ENCODE measurements at regions not wholly inside any gene's neighbourhood (a gene's known extent, or its start where the extent isn't known, plus 50 kb on each side); places are given as distances from the start of the nearest gene placed in this dataset.

GRCh38 chr17:79216826-79217225, 142.2 kb downstream of the ENGASE start:
- peaks cover 8% of the 10 kb centered on the region for H3K36me3 Mint-ChIP-seq (ENCODE audit: low read depth)
- no peak overlapping the region for H3K4me3 Mint-ChIP-seq
- DNase-seq (no peak), ATAC-seq (no peak)
- H3K27ac Mint-ChIP-seq, result no peak overlapping the region
- peaks cover 73% of the 10 kb centered on the region for H3K27me3 Mint-ChIP-seq
- H3K9me3 ChIP-seq (ENCODE audit: control insufficient read depth, low read length, poor library complexity, severe bottlenecking), result no peaks in the 10 kb centered on the region
- H3K4me1 Mint-ChIP-seq, result peaks cover 12% of the 10 kb centered on the region

DNA sequence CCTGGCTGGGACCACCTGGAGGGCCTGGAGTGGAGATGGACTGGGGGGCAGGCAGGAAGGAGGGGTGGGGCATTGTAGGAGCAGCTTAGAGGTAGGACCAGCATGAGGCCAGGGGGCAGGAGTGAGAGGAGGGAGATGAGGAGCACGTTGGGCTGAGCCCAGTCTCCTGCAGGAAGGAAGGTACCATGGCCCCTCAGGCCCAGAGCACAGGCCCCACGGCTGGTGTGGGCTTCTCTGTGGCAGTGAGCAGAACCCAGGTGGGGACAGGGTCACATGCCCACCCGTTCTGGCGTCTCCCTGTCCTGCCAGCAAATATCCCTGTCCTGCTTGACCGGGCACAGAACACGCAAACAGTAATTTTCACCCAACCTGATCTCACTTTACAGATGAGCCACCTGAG, 141.8 kb downstream of the ENGASE start:
- peaks cover 76% of the 10 kb centered on the region for H3K27me3 Mint-ChIP-seq
- ATAC-seq (no peak), DNase-seq (no peak)
- no peak overlapping the region for H3K27ac Mint-ChIP-seq
- H3K4me1 Mint-ChIP-seq, result peaks cover 12% of the 10 kb centered on the region
- H3K4me3 Mint-ChIP-seq, result no peak overlapping the region
- H3K36me3 Mint-ChIP-seq (ENCODE audit: low read depth), result peaks cover 8% of the 10 kb centered on the region
- H3K9me3 ChIP-seq (ENCODE audit: control insufficient read depth, low read length, poor library complexity, severe bottlenecking), result no peaks in the 10 kb centered on the region

- Mint-ChIP-seq H3K4me1 (peaks cover 12% of the 10 kb centered on the region), H3K4me3 (no peak overlapping the region), H3K27ac (no peak overlapping the region), H3K27me3 (peaks cover 81% of the 10 kb centered on the region), H3K36me3 (ENCODE audit: low read depth) (peaks cover 8% of the 10 kb centered on the region)
- DNase-seq (no peak), ATAC-seq (no peak)
- H3K9me3 ChIP-seq (ENCODE audit: control insufficient read depth, low read length, poor library complexity, severe bottlenecking), result no peaks in the 10 kb centered on the region
Measured at GRCh38 chr17:79215631-79216030, 141.0 kb downstream of the ENGASE start.

DNA sequence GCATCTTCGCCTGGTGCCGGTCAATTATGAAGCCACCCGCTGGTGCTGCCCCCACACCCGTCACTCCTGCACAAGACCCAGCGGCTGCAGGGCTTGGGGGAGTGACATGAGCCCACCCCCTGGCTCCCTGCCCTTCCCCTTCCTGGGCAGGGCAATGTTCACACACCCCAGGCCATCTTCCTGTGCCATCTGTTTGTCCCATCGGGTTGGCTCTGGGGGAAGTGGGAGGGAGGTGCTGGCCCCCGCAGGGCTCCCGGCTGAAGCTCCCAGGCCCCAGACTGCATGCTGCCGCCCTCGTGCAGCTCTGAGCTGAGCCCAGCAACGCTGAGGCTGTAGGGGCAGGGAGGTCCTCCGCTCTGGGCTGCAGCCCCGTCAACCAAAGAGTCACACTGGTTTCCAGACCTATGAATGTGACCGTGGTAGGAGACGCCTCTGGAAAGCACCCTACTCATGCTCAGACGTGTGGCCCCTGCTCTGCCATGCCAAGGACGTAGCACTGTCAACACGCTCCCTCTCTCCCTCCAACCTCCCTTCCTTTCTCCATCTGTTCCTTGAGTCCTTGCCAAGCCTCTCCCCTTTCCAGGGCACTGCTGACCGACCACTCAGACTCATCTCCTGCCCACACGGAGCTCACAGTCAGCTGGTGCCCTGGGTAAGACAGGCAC, 140.4 kb downstream of the ENGASE start:
- no peak for DNase-seq
- no peak overlapping the region for H3K4me3 Mint-ChIP-seq
- H3K27ac Mint-ChIP-seq, result no peak overlapping the region
- H3K27me3 Mint-ChIP-seq, result peaks cover 81% of the 10 kb centered on the region
- no peak for ATAC-seq
- no peaks in the 10 kb centered on the region for H3K9me3 ChIP-seq (ENCODE audit: control insufficient read depth, low read length, poor library complexity, severe bottlenecking)
- peaks cover 3% of the 10 kb centered on the region for H3K36me3 Mint-ChIP-seq (ENCODE audit: low read depth)
- peaks cover 7% of the 10 kb centered on the region for H3K4me1 Mint-ChIP-seq

DNA sequence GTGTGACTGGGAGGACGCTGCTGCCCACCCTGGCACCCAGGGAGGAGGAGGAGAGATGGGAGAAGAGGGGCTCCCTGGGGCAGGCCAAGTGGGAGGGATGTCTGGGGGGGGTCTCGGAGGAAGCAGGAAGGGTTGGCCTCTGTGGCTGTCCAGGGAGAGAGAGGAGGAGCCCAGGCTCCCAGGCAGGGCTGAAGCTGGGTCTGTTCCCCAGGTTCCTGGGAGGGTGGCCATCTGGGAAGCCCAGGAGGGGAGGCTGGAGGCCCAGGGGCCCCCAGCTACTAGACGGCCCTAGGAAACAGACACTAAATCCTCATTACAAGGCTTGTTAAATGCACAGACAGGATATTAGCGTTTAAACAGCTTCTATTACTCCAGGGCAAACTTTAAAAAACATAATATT, 139.8 kb downstream of the ENGASE start:
- Mint-ChIP-seq H3K4me3 (no peak overlapping the region), H3K27ac (no peak overlapping the region), H3K4me1 (peaks cover 7% of the 10 kb centered on the region), H3K36me3 (ENCODE audit: low read depth) (peaks cover 3% of the 10 kb centered on the region), H3K27me3 (peaks cover 80% of the 10 kb centered on the region)
- H3K9me3 ChIP-seq (ENCODE audit: control insufficient read depth, low read length, poor library complexity, severe bottlenecking), result no peaks in the 10 kb centered on the region
- DNase-seq, result no peak
- ATAC-seq, result no peak

GRCh38 chr17:79213305-79213704, 138.7 kb downstream of the ENGASE start:
- no peak for ATAC-seq
- no peak overlapping the region for H3K27ac Mint-ChIP-seq
- peaks cover 82% of the 10 kb centered on the region for H3K27me3 Mint-ChIP-seq
- H3K9me3 ChIP-seq (ENCODE audit: control insufficient read depth, low read length, poor library complexity, severe bottlenecking), result no peaks in the 10 kb centered on the region
- H3K4me3 Mint-ChIP-seq, result no peak overlapping the region
- H3K36me3 Mint-ChIP-seq (ENCODE audit: low read depth), result peaks cover 3% of the 10 kb centered on the region
- peaks cover 7% of the 10 kb centered on the region for H3K4me1 Mint-ChIP-seq
- DNase-seq, result no peak

DNA sequence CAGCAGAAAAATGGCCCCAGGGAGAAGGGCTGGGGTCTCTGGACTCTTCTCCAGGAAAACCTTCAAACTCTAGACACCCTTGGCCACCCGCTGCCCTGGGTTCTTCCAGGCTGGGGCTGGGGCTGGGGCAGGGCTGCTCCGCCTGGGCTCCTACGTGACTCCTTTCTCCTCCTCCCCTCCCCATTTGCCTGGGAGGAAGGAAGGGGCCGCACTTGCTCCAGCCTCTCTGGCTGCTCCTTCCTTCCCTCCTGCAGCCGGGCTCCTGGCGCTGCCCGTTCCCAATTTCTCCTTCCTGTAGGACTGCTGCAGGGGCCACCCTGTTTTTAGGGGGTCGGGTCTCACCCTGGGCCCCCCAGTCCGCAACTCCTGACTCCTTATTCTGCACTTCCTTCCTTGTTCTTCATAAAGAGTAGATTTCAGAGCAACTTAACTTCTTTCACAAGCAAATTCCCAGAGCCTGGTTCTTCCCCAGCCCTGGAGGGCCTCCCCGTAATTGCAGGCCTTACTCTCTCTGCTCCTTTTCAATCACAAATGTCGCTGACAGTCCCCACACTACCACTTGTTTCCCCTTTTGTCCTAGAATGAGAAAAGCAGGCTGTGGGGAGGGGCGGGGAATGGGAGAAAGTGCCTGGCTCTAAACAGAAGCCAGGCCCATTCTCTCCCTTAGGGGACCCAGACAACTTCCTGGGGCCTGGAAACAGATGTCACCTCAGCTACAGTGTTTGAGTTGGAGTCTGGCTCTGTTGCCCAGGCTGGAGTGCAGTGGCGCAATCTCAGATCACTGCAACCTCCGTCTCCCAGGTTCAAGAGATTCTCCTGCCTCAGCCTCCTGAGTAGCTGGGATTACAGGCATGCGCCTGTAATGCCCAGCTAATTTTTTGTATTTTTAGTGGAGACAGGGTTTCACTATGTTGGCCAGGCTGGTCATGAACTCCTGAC, 137.8 kb downstream of the ENGASE start:
- H3K27me3 Mint-ChIP-seq, result peaks cover 83% of the 10 kb centered on the region
- peaks cover 3% of the 10 kb centered on the region for H3K36me3 Mint-ChIP-seq (ENCODE audit: low read depth)
- H3K9me3 ChIP-seq (ENCODE audit: control insufficient read depth, low read length, poor library complexity, severe bottlenecking), result no peaks in the 10 kb centered on the region
- no peak for ATAC-seq
- H3K4me1 Mint-ChIP-seq, result peaks cover 7% of the 10 kb centered on the region
- no peak overlapping the region for H3K27ac Mint-ChIP-seq
- H3K4me3 Mint-ChIP-seq, result no peak overlapping the region
- DNase-seq, result no peak

DNA sequence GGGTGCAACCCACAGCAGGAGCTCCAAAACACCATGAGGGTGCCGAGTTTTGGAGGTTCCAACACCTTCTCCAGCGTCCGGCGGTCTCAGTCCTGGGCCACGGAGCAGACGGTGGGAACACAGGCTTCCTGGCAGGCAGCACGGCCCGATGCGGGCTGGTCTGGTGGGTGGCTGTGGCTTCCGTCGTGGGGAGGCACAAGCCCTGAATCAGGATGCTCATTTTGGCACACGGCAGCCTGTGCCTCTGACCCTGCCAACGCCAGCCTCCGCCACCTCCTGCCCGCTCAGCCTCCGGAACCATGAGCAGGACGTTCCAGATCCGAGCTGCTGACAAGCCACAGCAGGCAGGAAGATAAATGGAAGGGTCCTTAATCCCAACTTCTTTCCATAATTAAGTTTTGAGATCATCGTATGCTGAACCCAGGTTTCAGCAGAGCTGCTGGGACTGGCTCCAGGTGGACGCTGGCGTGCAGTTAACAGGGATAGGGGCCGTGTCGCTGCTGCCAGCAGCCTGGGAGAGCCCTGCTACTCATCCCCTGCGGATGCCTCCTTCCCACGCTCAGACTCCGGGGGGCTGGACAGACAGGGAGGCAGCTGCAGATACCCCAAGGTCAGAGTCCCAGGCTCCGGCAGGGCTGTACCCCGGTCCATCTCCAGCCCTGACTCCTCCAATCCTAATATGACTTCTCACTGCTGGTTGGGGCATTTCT, 136.6 kb downstream of the ENGASE start:
- H3K9me3 ChIP-seq (ENCODE audit: control insufficient read depth, low read length, poor library complexity, severe bottlenecking), result no peaks in the 10 kb centered on the region
- peaks cover 7% of the 10 kb centered on the region for H3K4me1 Mint-ChIP-seq
- peaks cover 3% of the 10 kb centered on the region for H3K36me3 Mint-ChIP-seq (ENCODE audit: low read depth)
- peaks cover 80% of the 10 kb centered on the region for H3K27me3 Mint-ChIP-seq
- H3K4me3 Mint-ChIP-seq, result no peak overlapping the region
- DNase-seq (no peak), ATAC-seq (no peak)
- no peak overlapping the region for H3K27ac Mint-ChIP-seq

DNA sequence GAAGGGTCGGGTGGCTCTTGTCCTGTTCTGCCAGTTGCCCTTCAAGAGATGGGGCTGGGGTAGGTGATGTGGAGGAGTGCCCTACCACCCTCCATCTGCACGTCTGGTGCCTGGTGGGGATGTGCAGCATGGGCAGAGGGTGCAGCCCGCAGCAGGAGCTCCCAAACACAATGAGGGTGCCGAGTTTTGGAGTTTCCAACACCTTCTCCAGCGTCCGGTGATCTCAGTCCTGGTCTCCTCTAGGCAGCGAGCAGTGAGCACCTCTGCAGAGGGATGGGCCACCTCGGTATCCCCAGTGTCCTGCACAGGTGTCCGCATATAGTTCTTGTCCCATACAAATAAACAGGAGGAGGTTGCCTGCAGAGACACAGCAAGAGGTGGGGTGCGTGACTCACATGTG, 136.0 kb downstream of the ENGASE start:
- ATAC-seq, result no peak
- peaks cover 7% of the 10 kb centered on the region for H3K4me1 Mint-ChIP-seq
- no peaks in the 10 kb centered on the region for H3K9me3 ChIP-seq (ENCODE audit: control insufficient read depth, low read length, poor library complexity, severe bottlenecking)
- H3K27me3 Mint-ChIP-seq, result peaks cover 80% of the 10 kb centered on the region
- H3K27ac Mint-ChIP-seq, result no peak overlapping the region
- peaks cover 3% of the 10 kb centered on the region for H3K36me3 Mint-ChIP-seq (ENCODE audit: low read depth)
- DNase-seq, result no peak
- no peak overlapping the region for H3K4me3 Mint-ChIP-seq

DNA sequence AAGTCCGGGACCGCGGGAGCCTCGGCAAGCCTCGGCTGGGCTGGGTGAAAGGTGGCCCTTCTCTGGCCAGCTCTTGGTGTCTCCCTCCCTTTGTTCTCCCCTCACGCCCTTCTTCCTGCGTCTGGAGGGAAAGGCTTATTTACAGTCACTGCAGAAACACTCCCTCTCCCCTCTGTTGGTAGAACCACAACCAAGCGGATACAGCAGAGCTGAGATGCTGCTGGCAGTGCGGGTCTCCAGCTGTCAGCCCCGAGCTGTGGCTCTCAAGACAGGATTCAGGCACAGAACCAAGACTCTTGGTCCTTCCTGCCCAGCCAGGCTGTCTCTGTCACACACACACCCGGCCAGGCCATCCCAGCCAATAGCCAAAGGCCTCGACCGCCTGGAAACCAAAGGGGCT, 133.3 kb downstream of the ENGASE start:
- Mint-ChIP-seq H3K27me3 (peaks cover 74% of the 10 kb centered on the region), H3K36me3 (ENCODE audit: low read depth) (peaks cover 3% of the 10 kb centered on the region), H3K4me3 (no peak overlapping the region), H3K27ac (no peak overlapping the region), H3K4me1 (peaks cover 3% of the 10 kb centered on the region)
- ATAC-seq (no peak), DNase-seq (no peak)
- H3K9me3 ChIP-seq (ENCODE audit: control insufficient read depth, low read length, poor library complexity, severe bottlenecking), result no peaks in the 10 kb centered on the region

DNA sequence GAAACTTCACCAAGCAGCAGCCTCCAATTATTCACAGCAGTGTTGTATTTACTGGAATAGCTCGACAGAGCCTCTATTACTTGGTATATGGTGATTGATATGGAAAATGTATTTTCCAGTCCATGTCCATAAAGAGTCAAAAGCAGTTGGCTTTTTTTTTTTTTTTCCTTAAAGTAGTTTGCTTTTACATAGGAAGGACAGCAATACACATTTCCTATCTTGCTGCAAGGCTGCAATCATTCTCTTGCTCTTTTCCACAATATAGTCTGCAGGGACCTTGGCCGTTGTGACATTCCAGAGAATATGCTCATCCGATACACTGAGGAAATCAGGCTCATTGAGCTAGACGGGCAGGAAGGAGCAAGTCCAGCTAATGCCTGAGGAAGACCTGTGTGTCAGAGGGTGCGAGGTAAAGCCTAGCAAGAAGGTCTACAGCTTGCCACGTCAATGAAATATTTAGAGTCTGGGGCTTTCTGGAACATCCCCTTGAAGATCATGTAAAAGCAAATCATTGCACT, 131.1 kb downstream of the ENGASE start:
- Mint-ChIP-seq H3K36me3 (ENCODE audit: low read depth) (no peaks in the 10 kb centered on the region), H3K4me3 (no peak overlapping the region), H3K4me1 (no peaks in the 10 kb centered on the region), H3K27me3 (peaks cover 75% of the 10 kb centered on the region), H3K27ac (no peak overlapping the region)
- no peaks in the 10 kb centered on the region for H3K9me3 ChIP-seq (ENCODE audit: control insufficient read depth, low read length, poor library complexity, severe bottlenecking)
- DNase-seq (no peak), ATAC-seq (no peak)

- Mint-ChIP-seq H3K4me1 (no peaks in the 10 kb centered on the region), H3K4me3 (no peak overlapping the region), H3K27me3 (peaks cover 76% of the 10 kb centered on the region), H3K27ac (no peak overlapping the region), H3K36me3 (ENCODE audit: low read depth) (no peaks in the 10 kb centered on the region)
- DNase-seq (no peak), ATAC-seq (no peak)
- no peaks in the 10 kb centered on the region for H3K9me3 ChIP-seq (ENCODE audit: control insufficient read depth, low read length, poor library complexity, severe bottlenecking)
Measured at GRCh38 chr17:79204261-79204660, 129.6 kb downstream of the ENGASE start.

DNA sequence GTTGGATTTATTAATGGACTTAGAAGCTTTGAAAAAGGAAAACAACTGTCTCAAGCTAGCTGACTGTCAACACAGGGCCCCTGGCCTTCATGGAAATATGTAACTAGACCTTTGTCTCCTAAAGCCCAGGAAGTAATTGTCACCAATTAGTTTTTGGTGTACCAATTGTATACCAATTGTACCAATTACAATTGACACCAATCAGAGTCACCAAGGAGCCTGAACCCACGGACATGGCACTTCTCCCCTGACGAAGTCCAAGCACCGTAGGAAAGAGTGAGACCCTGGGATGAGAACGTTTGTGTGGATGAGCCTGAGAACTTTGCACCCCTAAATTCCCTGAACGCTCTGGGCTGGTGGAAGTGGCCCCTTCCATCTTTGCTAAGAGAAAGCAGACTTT, 129.0 kb downstream of the ENGASE start:
- Mint-ChIP-seq H3K4me3 (no peak overlapping the region), H3K36me3 (ENCODE audit: low read depth) (no peaks in the 10 kb centered on the region), H3K27ac (no peak overlapping the region), H3K27me3 (peaks cover 72% of the 10 kb centered on the region), H3K4me1 (no peaks in the 10 kb centered on the region)
- DNase-seq, result no peak
- no peaks in the 10 kb centered on the region for H3K9me3 ChIP-seq (ENCODE audit: control insufficient read depth, low read length, poor library complexity, severe bottlenecking)
- ATAC-seq, result no peak

Data from T-helper 17 cell (primary cell).